ENCODE measurements at regions not wholly inside any gene's neighbourhood (a gene's known extent, or its start where the extent isn't known, plus 50 kb on each side); places are given as distances from the start of the nearest gene placed in this dataset.

DNA sequence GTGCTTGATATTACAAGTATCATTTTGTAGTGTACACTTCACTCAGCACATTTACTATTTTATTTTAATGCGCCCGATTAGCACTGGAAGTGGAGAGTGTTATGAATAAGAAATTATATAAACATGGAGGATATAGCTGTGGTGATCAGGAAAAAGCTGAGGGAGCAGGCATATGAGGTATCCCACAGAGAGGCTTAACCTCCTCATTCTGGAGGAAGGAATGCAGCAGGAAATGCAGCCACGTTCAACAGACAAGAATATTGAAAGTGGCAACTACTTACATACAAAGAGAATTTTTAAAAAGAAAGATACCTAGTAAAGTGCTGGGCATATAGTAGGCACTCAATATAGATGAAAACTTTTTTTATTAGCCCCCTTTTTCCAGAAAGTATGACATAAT lies 166.0 kb upstream of the SATB1 start:
- TF ChIP-seq, protein P1, sequence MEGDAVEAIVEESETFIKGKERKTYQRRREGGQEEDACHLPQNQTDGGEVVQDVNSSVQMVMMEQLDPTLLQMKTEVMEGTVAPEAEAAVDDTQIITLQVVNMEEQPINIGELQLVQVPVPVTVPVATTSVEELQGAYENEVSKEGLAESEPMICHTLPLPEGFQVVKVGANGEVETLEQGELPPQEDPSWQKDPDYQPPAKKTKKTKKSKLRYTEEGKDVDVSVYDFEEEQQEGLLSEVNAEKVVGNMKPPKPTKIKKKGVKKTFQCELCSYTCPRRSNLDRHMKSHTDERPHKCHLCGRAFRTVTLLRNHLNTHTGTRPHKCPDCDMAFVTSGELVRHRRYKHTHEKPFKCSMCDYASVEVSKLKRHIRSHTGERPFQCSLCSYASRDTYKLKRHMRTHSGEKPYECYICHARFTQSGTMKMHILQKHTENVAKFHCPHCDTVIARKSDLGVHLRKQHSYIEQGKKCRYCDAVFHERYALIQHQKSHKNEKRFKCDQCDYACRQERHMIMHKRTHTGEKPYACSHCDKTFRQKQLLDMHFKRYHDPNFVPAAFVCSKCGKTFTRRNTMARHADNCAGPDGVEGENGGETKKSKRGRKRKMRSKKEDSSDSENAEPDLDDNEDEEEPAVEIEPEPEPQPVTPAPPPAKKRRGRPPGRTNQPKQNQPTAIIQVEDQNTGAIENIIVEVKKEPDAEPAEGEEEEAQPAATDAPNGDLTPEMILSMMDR (conservative IDR thresholded peaks at IDR 0.05; ENCODE audit: low read depth, low read length), result no peak

DNA sequence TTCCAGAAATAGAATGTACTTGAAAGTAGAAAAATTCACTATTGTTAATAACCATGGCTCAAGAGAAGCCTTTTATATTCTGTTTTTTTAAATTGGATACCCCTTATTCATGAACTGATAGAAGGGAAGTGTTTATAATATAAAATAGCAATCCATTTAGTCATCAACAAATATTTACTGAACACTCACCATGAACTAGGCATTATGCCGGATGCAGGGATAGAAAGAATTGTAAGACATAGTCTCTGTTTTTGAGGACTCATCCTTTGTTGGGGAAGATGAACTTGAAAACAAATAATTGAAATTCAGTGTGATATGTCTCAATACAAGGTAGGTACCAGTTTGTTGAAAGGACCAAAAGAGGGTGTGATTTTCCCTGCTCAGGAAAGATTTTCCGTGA lies 160.9 kb upstream of the SATB1 start:
- no peak for DNase-seq (ENCODE audit: low read depth)
- TF ChIP-seq, protein P1 (conservative IDR thresholded peaks at IDR 0.05; ENCODE audit: low read depth, low read length), result no peak
- H3K4me3 ChIP-seq (ENCODE audit: low read depth, low read length), result no peak overlapping the region

More for the DNA sequence above, 166.0 kb upstream of the SATB1 start:
- DNase-seq (ENCODE audit: low read depth), result peak; percentile 1
- H3K4me3 ChIP-seq (ENCODE audit: low read depth, low read length), result no peak overlapping the region

DNA sequence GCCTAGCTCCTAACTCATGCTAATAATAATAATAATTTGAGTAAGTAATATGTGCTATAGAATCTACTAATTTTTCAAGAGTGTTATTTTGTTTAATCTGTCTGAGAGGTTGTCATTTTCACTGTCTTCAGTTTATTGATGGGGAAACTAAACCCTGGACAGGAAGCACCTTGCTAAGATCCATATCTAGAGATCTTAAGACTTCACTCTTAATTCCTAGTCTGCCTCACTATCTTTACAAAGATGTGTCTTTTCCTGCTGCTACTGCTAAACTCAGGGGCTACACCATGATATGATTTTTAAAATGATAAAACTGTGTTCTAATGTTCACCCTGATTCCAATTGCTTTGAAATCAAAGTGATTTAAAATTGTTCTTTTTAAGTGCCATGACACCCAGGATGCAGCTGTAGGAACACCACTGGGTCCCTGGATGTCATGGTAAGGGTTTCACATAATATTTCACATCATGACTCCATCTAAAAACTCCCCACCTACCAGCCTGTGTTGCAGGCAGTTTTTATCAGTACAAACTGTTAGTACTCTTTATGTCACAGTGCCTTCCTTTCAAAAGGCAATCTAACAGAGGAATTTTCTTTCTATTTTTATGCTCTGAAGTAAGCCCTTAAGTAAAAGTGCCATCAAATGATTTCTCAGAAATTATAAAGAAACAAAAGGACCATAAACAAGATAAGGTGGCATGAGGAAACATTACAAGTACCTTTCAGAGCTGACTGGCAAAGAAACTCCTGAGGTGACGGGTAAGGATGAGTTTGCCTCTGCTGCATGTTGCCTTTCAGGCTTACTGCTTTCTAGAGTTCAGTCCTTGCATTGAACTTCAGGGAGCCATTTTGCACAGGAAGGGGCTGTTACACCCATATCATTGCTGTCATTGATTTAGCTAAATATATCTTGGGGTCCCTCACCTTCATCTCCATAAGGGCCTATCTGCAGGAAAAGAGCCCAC lies 160.1 kb upstream of the SATB1 start:
- no peak for DNase-seq (ENCODE audit: low read depth)
- H3K4me3 ChIP-seq (ENCODE audit: low read depth, low read length), result no peak overlapping the region
- TF ChIP-seq, protein P1 (conservative IDR thresholded peaks at IDR 0.05; ENCODE audit: low read depth, low read length), result no peak

DNA sequence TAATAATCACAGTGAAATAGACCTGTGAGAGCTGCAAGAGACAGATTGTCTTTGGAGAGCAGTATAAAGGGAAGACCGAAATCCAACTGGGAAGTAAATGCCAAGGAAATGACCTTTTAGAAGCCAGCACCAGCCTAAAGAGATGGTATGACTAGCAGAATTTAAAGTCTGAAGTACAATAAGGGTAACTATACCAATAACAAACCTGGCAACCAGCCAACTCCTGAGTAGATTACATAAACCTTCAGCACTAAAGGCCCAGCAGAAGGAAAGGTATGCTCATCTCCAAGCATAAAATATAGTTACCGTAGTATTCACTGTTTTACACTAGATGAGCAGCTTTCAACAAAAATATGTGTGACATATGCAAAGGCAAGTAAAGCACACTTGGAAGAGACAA lies 155.1 kb upstream of the SATB1 start:
- TF ChIP-seq, protein P1 (conservative IDR thresholded peaks at IDR 0.05; ENCODE audit: low read depth, low read length), result no peak
- no peak overlapping the region for H3K4me3 ChIP-seq (ENCODE audit: low read depth, low read length)
- no peak for DNase-seq (ENCODE audit: low read depth)

- no peak overlapping the region for H3K4me3 ChIP-seq (ENCODE audit: low read depth, low read length)
- TF ChIP-seq, protein P1 (conservative IDR thresholded peaks at IDR 0.05; ENCODE audit: low read depth, low read length), result no peak
- DNase-seq (ENCODE audit: low read depth), result no peak
These were observed 154.5 kb upstream of the SATB1 start for GRCh38 chr3:18579661-18580060.

- DNase-seq (ENCODE audit: low read depth), result no peak
- TF ChIP-seq, protein P1 (conservative IDR thresholded peaks at IDR 0.05; ENCODE audit: low read depth, low read length), result no peak
- no peak overlapping the region for H3K4me3 ChIP-seq (ENCODE audit: low read depth, low read length)
These were observed 150.4 kb upstream of the SATB1 start for GRCh38 chr3:18575573-18575972.

DNA sequence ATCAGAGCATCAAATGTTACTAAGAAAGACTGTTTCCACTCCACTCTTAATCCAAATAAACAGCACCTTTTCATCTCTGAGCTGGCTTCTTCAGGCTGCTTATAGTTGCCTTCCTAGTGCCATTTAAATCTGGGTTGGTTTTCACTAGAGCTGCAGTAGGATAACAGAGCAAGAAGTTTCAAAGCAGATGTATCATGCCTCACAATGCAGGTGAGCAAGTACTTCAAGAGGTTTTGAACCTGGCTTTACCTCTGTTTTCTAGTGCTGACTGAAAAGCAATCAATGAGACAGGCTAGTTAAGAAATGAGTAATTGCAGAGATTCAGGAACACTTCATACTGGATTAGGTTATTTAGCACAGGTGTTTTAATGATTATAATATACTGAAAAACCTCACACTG lies 147.7 kb upstream of the SATB1 start:
- H3K4me3 ChIP-seq (ENCODE audit: low read depth, low read length), result no peak overlapping the region
- TF ChIP-seq, protein P1 (conservative IDR thresholded peaks at IDR 0.05; ENCODE audit: low read depth, low read length), result no peak
- DNase-seq (ENCODE audit: low read depth), result no peak

Data from choroid plexus epithelial cell (primary cell).